ENCODE measurements at regions not wholly inside any gene's neighbourhood (a gene's known extent, or its start where the extent isn't known, plus 50 kb on each side); places are given as distances from the start of the nearest gene placed in this dataset.

DNA sequence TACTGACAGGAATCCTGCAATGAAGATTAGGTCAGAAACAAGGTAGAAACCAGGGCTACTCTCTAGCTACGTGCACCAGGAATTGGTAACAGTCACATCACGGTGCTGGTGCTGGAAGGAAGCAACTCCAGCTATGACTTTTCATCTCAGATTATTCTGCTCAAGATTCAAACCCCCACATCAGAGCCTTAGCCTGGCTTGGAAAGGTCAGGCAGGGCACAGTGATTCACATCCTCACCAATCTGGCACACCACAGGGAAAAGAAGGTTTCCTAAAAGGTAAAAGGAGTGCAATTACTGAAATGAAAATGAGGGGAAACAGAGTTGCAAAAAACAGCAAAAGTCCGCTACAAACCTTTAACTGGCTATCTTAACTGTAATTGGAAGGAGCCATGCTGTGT is 240.2 kb upstream of the NPSR1 start:
- TF ChIP-seq, protein P1, sequence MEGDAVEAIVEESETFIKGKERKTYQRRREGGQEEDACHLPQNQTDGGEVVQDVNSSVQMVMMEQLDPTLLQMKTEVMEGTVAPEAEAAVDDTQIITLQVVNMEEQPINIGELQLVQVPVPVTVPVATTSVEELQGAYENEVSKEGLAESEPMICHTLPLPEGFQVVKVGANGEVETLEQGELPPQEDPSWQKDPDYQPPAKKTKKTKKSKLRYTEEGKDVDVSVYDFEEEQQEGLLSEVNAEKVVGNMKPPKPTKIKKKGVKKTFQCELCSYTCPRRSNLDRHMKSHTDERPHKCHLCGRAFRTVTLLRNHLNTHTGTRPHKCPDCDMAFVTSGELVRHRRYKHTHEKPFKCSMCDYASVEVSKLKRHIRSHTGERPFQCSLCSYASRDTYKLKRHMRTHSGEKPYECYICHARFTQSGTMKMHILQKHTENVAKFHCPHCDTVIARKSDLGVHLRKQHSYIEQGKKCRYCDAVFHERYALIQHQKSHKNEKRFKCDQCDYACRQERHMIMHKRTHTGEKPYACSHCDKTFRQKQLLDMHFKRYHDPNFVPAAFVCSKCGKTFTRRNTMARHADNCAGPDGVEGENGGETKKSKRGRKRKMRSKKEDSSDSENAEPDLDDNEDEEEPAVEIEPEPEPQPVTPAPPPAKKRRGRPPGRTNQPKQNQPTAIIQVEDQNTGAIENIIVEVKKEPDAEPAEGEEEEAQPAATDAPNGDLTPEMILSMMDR (IDR thresholded peaks at IDR 0.05), result no peak
- Histone ChIP-seq H3K4me1 (ENCODE audit: low read depth) (no peaks in the 10 kb centered on the region), H3K4me3 (no peak overlapping the region), H3K9me3 (no peaks in the 10 kb centered on the region), H3K36me3 (ENCODE audit: low read depth) (no peaks in the 10 kb centered on the region)
- DNase-seq (no peak), ATAC-seq (no peak)
- intact Hi-C loops (cut with DNase I, micrococcal nuclease), result no loop called here

- Histone ChIP-seq H3K4me1 (ENCODE audit: low read depth) (no peaks in the 10 kb centered on the region), H3K36me3 (ENCODE audit: low read depth) (no peaks in the 10 kb centered on the region), H3K4me3 (no peak overlapping the region), H3K9me3 (no peaks in the 10 kb centered on the region)
- DNase-seq (no peak), ATAC-seq (no peak)
- TF ChIP-seq, protein P1 (IDR thresholded peaks at IDR 0.05), result no peak
- intact Hi-C loops (cut with DNase I, micrococcal nuclease), result no loop called here
Measured at GRCh38 chr7:34421526-34421925, 236.5 kb upstream of the NPSR1 start.

- TF ChIP-seq, protein P1 (IDR thresholded peaks at IDR 0.05), result no peak
- H3K9me3 ChIP-seq, result no peaks in the 10 kb centered on the region
Measured at GRCh38 chr7:34425194-34425593, 232.8 kb upstream of the NPSR1 start.

DNA sequence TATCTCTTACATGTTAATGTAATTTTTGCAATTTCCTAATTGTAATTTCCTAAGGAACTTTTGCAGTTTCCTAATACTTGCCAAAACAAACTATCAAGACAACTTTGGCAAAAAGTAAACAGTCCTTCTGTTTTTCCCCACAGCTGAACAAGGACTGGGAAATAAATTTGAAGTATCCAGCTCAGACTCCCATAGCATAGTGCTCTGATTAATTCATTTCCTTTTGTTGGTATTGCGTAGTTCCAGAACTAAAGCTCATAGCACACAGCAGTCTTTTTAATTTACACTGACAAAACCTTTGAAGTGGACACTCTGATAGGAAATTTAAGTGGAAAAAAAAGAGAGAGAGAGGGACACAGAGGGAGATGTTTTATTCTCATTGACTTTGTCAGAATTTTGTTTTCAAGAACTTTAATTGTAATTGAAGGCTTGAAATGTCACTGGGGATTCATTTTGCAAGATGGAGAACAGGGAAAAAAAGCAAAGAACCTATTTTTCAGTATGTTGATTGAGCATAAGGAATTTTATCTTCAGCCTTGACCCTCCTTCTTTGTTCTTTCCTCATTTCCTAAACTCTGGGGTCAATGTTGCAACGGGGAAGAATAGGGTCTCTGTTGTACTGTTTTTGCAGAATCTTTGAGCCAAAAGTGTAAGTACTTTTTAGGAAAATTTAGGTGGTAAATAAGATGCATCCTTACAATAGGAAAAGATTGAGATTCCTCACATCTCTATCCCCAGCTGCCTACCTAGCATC is 232.2 kb upstream of the NPSR1 start:
- Histone ChIP-seq H3K4me1 (ENCODE audit: low read depth) (no peaks in the 10 kb centered on the region), H3K4me3 (no peak overlapping the region), H3K9me3 (no peaks in the 10 kb centered on the region), H3K36me3 (ENCODE audit: low read depth) (no peaks in the 10 kb centered on the region)
- DNase-seq (no peak), ATAC-seq (no peak)
- TF ChIP-seq, protein P1 (IDR thresholded peaks at IDR 0.05), result no peak
- intact Hi-C loops (cut with DNase I, micrococcal nuclease), result no loop called here

More at GRCh38 chr7:34425194-34425593, 232.8 kb upstream of the NPSR1 start:
- intact Hi-C loops (cut with DNase I, micrococcal nuclease), result no loop called here
- ATAC-seq (no peak), DNase-seq (no peak)
- Histone ChIP-seq H3K4me1 (ENCODE audit: low read depth) (no peaks in the 10 kb centered on the region), H3K4me3 (no peak overlapping the region), H3K36me3 (ENCODE audit: low read depth) (no peaks in the 10 kb centered on the region)

DNA sequence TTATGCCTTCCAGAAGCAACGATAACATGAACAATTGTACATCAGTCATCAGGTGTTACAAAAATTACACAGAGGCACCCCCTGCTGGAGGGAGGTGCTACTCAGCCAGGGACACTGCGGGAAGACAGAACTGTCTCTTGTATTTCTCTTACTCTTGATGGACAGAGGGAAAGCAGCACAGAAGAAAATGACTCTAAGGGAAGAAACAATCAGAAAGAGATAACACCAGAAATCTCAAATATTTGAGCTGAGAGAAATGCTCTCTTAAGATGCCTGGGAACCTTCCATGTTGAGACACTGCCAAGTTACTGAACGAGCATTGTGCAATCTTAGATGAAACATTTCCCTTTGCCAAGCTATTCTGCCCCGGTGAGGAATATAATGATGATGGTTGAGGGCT is 227.6 kb upstream of the NPSR1 start:
- no peak overlapping the region for H3K4me3 ChIP-seq
- H3K9me3 ChIP-seq, result peaks cover 10% of the 10 kb centered on the region
- ATAC-seq, result no peak
- TF ChIP-seq, protein P1 (IDR thresholded peaks at IDR 0.05), result no peak
- H3K4me1 ChIP-seq (ENCODE audit: low read depth), result no peaks in the 10 kb centered on the region
- H3K36me3 ChIP-seq (ENCODE audit: low read depth), result no peaks in the 10 kb centered on the region
- intact Hi-C loops (cut with DNase I, micrococcal nuclease), result no loop called here
- DNase-seq, result peak in 1 of 3 donors; percentile 3

Measured in mucosa of descending colon (tissue), 3 donors.